ENCODE measurements at regions not wholly inside any gene's neighbourhood (a gene's known extent, or its start where the extent isn't known, plus 50 kb on each side); places are given as distances from the start of the nearest gene placed in this dataset.

- Histone ChIP-seq H3K9me2 (ENCODE audit: insufficient read depth, low read length) (no peaks in the 10 kb centered on the region), H4K20me1 (ENCODE audit: insufficient read depth, low read length) (no peaks in the 10 kb centered on the region), H3K4me2 (ENCODE audit: low read length) (no peak overlapping the region), H3K9me3 (ENCODE audit: low read length) (no peaks in the 10 kb centered on the region), H3K4me1 (ENCODE audit: insufficient read depth, low read length, poor library complexity, severe bottlenecking) (peaks cover 21% of the 10 kb centered on the region), H3K27ac (ENCODE audit: low read depth, low read length, poor library complexity, severe bottlenecking) (no peak overlapping the region), H3K79me2 (ENCODE audit: insufficient read depth, low read depth, low read length) (no peaks in the 10 kb centered on the region), H2AFZ (ENCODE audit: low read length) (no peak overlapping the region), H3K36me3 (ENCODE audit: insufficient read depth, low read length) (no peaks in the 10 kb centered on the region), H3K4me3 (ENCODE audit: low read depth, low read length, poor library complexity, severe bottlenecking) (no peak overlapping the region)
- no TSS peak for BruUV-seq (replicated peaks)
- intact Hi-C loops (cut with micrococcal nuclease; ENCODE audit: unreplicated experiment), result no loop called here
- CTCF ChIA-PET (ENCODE audit: unreplicated experiment), result no interaction called here
- no peak for TF ChIP-seq EZH2phosphoT487 (IDR thresholded peaks at IDR 0.05; ENCODE audit: borderline replicate concordance, low read depth, low read length)
- POLR2A ChIA-PET, result interaction anchor here (1.2 to 4.2 kb wide), 3 partner anchors 13 to 34 kb away, joined by 3 to 55 read pairs (median 3); no protein-coding TSS in a partner anchor
- DNase-seq (ENCODE audit: low spot score), result no peak
These were observed 86.4 kb downstream of the ARL4C start for GRCh38 chr2:234410526-234410925.

GRCh38 chr2:234409590-234409989 lies 87.3 kb downstream of the ARL4C start:
- TF ChIP-seq EZH2phosphoT487 (IDR thresholded peaks at IDR 0.05; ENCODE audit: borderline replicate concordance, low read depth, low read length), result no peak
- no peak for TF ChIP-seq CTCF (conservative IDR thresholded peaks at IDR 0.05; ENCODE audit: low read length)
- no peak for DNase-seq (ENCODE audit: low spot score)
- H2AFZ ChIP-seq (ENCODE audit: low read length), result no peak overlapping the region
- no peaks in the 10 kb centered on the region for H3K36me3 ChIP-seq (ENCODE audit: insufficient read depth, low read length)
- H3K9me2 ChIP-seq (ENCODE audit: insufficient read depth, low read length), result no peaks in the 10 kb centered on the region
- no peaks in the 10 kb centered on the region for H3K9me3 ChIP-seq (ENCODE audit: low read length)
- H3K79me2 ChIP-seq (ENCODE audit: insufficient read depth, low read depth, low read length), result no peaks in the 10 kb centered on the region
- H3K4me2 ChIP-seq (ENCODE audit: low read length), result no peak overlapping the region
- POLR2A ChIA-PET, result interaction anchor here (0.7 to 4.2 kb wide), 2 partner anchors 14 to 35 kb away, joined by 3 to 55 read pairs; no protein-coding TSS in a partner anchor
- H4K20me1 ChIP-seq (ENCODE audit: insufficient read depth, low read length), result no peaks in the 10 kb centered on the region
- intact Hi-C loops (cut with micrococcal nuclease; ENCODE audit: unreplicated experiment), result no loop called here
- H3K4me1 ChIP-seq (ENCODE audit: insufficient read depth, low read length, poor library complexity, severe bottlenecking), result peaks cover 25% of the 10 kb centered on the region
- no peak overlapping the region for H3K4me3 ChIP-seq (ENCODE audit: low read depth, low read length, poor library complexity, severe bottlenecking)
- CTCF ChIA-PET (ENCODE audit: unreplicated experiment), result interaction anchor here (0.6 kb wide), 1 partner anchor 86 kb away, joined by 4 read pairs; no protein-coding TSS in a partner anchor
- BruUV-seq (replicated peaks), result no TSS peak
- no peak overlapping the region for H3K27ac ChIP-seq (ENCODE audit: low read depth, low read length, poor library complexity, severe bottlenecking)

- Histone ChIP-seq H3K4me3 (ENCODE audit: low read depth, low read length, poor library complexity, severe bottlenecking) (no peak overlapping the region), H3K9me3 (ENCODE audit: low read length) (no peaks in the 10 kb centered on the region), H3K27ac (ENCODE audit: low read depth, low read length, poor library complexity, severe bottlenecking) (no peak overlapping the region), H3K79me2 (ENCODE audit: insufficient read depth, low read depth, low read length) (no peaks in the 10 kb centered on the region), H3K9me2 (ENCODE audit: insufficient read depth, low read length) (no peaks in the 10 kb centered on the region), H2AFZ (ENCODE audit: low read length) (no peak overlapping the region), H3K4me1 (ENCODE audit: insufficient read depth, low read length, poor library complexity, severe bottlenecking) (peaks cover 5% of the 10 kb centered on the region), H3K4me2 (ENCODE audit: low read length) (no peak overlapping the region), H3K36me3 (ENCODE audit: insufficient read depth, low read length) (no peaks in the 10 kb centered on the region), H4K20me1 (ENCODE audit: insufficient read depth, low read length) (no peaks in the 10 kb centered on the region)
- intact Hi-C loops (cut with micrococcal nuclease; ENCODE audit: unreplicated experiment), result loop anchor here (1.0 kb wide), 1 partner anchor 271 kb away; no protein-coding TSS in a partner anchor
- ChIA-PET CTCF (ENCODE audit: unreplicated experiment) (no interaction called here), POLR2A (interaction anchor here (0.5 to 0.7 kb wide), 2 partner anchors 34 to 85 kb away, joined by 3 to 4 read pairs; no protein-coding TSS in a partner anchor)
- BruUV-seq (replicated peaks), result no TSS peak
- DNase-seq (ENCODE audit: low spot score), result peak; percentile 33
- TF ChIP-seq CTCF (conservative IDR thresholded peaks at IDR 0.05; ENCODE audit: low read length) (peak; percentile 48; the same call in 1 of the 2 replicates), EZH2phosphoT487 (IDR thresholded peaks at IDR 0.05; ENCODE audit: borderline replicate concordance, low read depth, low read length) (no peak)
These were observed 90.8 kb downstream of the ARL4C start for GRCh38 chr2:234406085-234406484.
